ENCODE measurements at regions not wholly inside any gene's neighbourhood (a gene's known extent, or its start where the extent isn't known, plus 50 kb on each side); places are given as distances from the start of the nearest gene placed in this dataset.

DNA sequence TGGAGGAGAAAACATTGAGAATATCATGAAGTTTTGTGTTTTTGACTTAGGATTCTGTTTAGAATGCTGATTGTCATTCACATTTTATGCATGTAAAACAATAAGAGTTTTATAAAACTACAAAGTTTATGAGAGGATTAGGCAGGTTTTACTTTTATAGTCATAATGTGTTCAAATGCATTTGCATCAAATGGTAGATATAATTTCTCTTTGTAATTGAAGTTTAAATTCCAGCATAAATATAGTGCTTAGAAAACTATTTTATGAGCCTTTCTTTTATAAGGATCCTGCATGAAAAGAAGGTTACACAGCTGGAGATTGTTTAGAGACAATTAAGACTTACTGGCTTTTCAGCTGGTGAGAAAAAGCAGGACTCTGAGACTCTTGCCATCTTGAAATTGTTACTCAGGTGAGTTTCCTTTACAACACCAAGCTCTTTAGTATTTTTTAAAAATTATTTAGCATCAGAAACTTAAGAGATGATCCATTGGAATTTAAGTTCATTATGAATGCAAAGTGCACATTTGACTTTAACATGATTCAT, 157.1 kb upstream of the MAN1A1 start:
- Histone ChIP-seq H3K27ac (ENCODE audit: extremely low read depth, low read depth, low read length) (no peak overlapping the region), H3K36me3 (ENCODE audit: control insufficient read depth in 2 of 2, insufficient read depth in 1 of 2, low read length in 2 of 2) (no peaks in the 10 kb centered on the region), H3K4me3 (ENCODE audit: low read depth, low read length) (no peak overlapping the region), H3K9me3 (ENCODE audit: control insufficient read depth, insufficient read depth, low read depth, low read length) (no peaks in the 10 kb centered on the region), H3K4me1 (ENCODE audit: control insufficient read depth, insufficient read depth, low read length) (no peaks in the 10 kb centered on the region)
- TF ChIP-seq ZNF843 (tag by site-specific recombination; IDR thresholded peaks at IDR 0.05) (no peak), KLF10 (tag by site-specific recombination; IDR thresholded peaks at IDR 0.05) (no peak), ZSCAN23 (tag by site-specific recombination; IDR thresholded peaks at IDR 0.05) (no peak), ZNF335 (tag by site-specific recombination; conservative IDR thresholded peaks at IDR 0.05) (no peak), FEZF1 (tag by site-specific recombination; IDR thresholded peaks at IDR 0.05) (no peak), ZFP3 (tag by site-specific recombination; IDR thresholded peaks at IDR 0.05; ENCODE audit: low read depth) (no peak), ZNF350 (tag by site-specific recombination; IDR thresholded peaks at IDR 0.05) (no peak), ZNF596 (tag by site-specific recombination; IDR thresholded peaks at IDR 0.05) (no peak), ZNF223 (tag by site-specific recombination; IDR thresholded peaks at IDR 0.05) (no peak), ZNF416 (tag by site-specific recombination; IDR thresholded peaks at IDR 0.05) (no peak), ZNF133 (tag by site-specific recombination; IDR thresholded peaks at IDR 0.05) (no peak), ZFP69B (tag by site-specific recombination; IDR thresholded peaks at IDR 0.05) (no peak), ZNF239 (tag by site-specific recombination; IDR thresholded peaks at IDR 0.05) (no peak)
- TF ChIP-seq, protein P1, sequence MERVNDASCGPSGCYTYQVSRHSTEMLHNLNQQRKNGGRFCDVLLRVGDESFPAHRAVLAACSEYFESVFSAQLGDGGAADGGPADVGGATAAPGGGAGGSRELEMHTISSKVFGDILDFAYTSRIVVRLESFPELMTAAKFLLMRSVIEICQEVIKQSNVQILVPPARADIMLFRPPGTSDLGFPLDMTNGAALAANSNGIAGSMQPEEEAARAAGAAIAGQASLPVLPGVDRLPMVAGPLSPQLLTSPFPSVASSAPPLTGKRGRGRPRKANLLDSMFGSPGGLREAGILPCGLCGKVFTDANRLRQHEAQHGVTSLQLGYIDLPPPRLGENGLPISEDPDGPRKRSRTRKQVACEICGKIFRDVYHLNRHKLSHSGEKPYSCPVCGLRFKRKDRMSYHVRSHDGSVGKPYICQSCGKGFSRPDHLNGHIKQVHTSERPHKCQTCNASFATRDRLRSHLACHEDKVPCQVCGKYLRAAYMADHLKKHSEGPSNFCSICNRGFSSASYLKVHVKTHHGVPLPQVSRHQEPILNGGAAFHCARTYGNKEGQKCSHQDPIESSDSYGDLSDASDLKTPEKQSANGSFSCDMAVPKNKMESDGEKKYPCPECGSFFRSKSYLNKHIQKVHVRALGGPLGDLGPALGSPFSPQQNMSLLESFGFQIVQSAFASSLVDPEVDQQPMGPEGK (tag by site-specific recombination; IDR thresholded peaks at IDR 0.05): no peak
- TF ChIP-seq, protein P2, sequence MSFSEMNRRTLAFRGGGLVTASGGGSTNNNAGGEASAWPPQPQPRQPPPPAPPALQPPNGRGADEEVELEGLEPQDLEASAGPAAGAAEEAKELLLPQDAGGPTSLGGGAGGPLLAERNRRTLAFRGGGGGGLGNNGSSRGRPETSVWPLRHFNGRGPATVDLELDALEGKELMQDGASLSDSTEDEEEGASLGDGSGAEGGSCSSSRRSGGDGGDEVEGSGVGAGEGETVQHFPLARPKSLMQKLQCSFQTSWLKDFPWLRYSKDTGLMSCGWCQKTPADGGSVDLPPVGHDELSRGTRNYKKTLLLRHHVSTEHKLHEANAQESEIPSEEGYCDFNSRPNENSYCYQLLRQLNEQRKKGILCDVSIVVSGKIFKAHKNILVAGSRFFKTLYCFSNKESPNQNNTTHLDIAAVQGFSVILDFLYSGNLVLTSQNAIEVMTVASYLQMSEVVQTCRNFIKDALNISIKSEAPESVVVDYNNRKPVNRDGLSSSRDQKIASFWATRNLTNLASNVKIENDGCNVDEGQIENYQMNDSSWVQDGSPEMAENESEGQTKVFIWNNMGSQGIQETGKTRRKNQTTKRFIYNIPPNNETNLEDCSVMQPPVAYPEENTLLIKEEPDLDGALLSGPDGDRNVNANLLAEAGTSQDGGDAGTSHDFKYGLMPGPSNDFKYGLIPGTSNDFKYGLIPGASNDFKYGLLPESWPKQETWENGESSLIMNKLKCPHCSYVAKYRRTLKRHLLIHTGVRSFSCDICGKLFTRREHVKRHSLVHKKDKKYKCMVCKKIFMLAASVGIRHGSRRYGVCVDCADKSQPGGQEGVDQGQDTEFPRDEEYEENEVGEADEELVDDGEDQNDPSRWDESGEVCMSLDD (tag by site-specific recombination; IDR thresholded peaks at IDR 0.05): no peak
- TF ChIP-seq, protein P3, sequence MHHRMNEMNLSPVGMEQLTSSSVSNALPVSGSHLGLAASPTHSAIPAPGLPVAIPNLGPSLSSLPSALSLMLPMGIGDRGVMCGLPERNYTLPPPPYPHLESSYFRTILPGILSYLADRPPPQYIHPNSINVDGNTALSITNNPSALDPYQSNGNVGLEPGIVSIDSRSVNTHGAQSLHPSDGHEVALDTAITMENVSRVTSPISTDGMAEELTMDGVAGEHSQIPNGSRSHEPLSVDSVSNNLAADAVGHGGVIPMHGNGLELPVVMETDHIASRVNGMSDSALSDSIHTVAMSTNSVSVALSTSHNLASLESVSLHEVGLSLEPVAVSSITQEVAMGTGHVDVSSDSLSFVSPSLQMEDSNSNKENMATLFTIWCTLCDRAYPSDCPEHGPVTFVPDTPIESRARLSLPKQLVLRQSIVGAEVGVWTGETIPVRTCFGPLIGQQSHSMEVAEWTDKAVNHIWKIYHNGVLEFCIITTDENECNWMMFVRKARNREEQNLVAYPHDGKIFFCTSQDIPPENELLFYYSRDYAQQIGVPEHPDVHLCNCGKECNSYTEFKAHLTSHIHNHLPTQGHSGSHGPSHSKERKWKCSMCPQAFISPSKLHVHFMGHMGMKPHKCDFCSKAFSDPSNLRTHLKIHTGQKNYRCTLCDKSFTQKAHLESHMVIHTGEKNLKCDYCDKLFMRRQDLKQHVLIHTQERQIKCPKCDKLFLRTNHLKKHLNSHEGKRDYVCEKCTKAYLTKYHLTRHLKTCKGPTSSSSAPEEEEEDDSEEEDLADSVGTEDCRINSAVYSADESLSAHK (tag by site-specific recombination; IDR thresholded peaks at IDR 0.05): no peak
- TF ChIP-seq, protein P4, sequence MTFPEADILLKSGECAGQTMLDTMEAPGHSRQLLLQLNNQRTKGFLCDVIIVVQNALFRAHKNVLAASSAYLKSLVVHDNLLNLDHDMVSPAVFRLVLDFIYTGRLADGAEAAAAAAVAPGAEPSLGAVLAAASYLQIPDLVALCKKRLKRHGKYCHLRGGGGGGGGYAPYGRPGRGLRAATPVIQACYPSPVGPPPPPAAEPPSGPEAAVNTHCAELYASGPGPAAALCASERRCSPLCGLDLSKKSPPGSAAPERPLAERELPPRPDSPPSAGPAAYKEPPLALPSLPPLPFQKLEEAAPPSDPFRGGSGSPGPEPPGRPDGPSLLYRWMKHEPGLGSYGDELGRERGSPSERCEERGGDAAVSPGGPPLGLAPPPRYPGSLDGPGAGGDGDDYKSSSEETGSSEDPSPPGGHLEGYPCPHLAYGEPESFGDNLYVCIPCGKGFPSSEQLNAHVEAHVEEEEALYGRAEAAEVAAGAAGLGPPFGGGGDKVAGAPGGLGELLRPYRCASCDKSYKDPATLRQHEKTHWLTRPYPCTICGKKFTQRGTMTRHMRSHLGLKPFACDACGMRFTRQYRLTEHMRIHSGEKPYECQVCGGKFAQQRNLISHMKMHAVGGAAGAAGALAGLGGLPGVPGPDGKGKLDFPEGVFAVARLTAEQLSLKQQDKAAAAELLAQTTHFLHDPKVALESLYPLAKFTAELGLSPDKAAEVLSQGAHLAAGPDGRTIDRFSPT (tag by site-specific recombination; IDR thresholded peaks at IDR 0.05): no peak
- TF ChIP-seq, protein P5, sequence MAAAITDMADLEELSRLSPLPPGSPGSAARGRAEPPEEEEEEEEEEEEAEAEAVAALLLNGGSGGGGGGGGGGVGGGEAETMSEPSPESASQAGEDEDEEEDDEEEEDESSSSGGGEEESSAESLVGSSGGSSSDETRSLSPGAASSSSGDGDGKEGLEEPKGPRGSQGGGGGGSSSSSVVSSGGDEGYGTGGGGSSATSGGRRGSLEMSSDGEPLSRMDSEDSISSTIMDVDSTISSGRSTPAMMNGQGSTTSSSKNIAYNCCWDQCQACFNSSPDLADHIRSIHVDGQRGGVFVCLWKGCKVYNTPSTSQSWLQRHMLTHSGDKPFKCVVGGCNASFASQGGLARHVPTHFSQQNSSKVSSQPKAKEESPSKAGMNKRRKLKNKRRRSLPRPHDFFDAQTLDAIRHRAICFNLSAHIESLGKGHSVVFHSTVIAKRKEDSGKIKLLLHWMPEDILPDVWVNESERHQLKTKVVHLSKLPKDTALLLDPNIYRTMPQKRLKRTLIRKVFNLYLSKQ (tag by site-specific recombination; IDR thresholded peaks at IDR 0.05; ENCODE audit: borderline replicate concordance): no peak
- CTCF ChIA-PET: no interaction called here
- POLR2A ChIA-PET: no interaction called here

All from HEK293 (cell line).